Right cardiac atrium (tissue), 5 donors: ENCODE measurements at regions not wholly inside any gene's neighbourhood (a gene's known extent, or its start where the extent isn't known, plus 50 kb on each side); places are given as distances from the start of the nearest gene placed in this dataset.
A peak's percentile ranks its signal among the peaks of the same experiment; 100 is the strongest.

Source experiments
- ATAC-seq, 2 donors: fragments of 200-7000 bp; cut with Tn5 transposase; one replicate each; pipeline versions ENCODE4 v1.8.0 to v1.9.1; 2020; ENCODE audit warnings: moderate library complexity in 2 of 2, mild to moderate bottlenecking in 1 of 2
- DNase-seq, 3 donors: peaks; one replicate each; pipeline ENCODE4 v3.0.0-alpha.2; 2020
- H3K27ac ChIP-seq: one replicate; pipeline ENCODE4 v1.5.1; 2013; ENCODE audit warnings: mild to moderate bottlenecking, low read length, control low read depth, moderate library complexity
- H3K27me3 ChIP-seq: one replicate; pipeline ENCODE4 v1.6.1; 2013; ENCODE audit not compliant: control insufficient read depth, insufficient read depth
- H3K4me1 ChIP-seq: one replicate; pipeline ENCODE4 v1.6.1; 2013; ENCODE audit warnings: low read length; ENCODE audit not compliant: control insufficient read depth, insufficient read depth
- H3K4me3 ChIP-seq: one replicate; pipeline ENCODE4 v1.5.1; 2013; ENCODE audit warnings: low read length, control low read depth
- H3K9me3 ChIP-seq: one replicate; pipeline ENCODE4 v1.6.1; 2013; ENCODE audit warnings: low read length; ENCODE audit not compliant: control insufficient read depth
- WGBS: extraction: QIAGEN DNeasy Blood & Tissue Kit; methylation state at CpG from one replicate; pipeline ENCODE4 v1.1.7; 2013; 5-methylcytosine and 5-hydroxymethylcytosine counted together
- intact Hi-C, 4 donors: fragments of 100-400 bp; cut with DNase I; formaldehyde crosslinking; loops; one replicate each; pipeline versions ENCODE4 v1.11.0 to v1.14.0; 2022 to 2023
- donor health status: healthy with polysubstance abuse.
- donor health status: DM: no; HTN: yes; CAD: no.
- donor health status: DM: no; HTN: no; CAD: no.
- donor health status: DM: no; HTN: yes; CAD: no; lungs with severe emphysema.
- donor health status: DM: yes; HTN: yes; CAD: no.

- H3K4me1 ChIP-seq, result no peaks in the 10 kb centered on the region
- H3K27me3 ChIP-seq, result no peaks in the 10 kb centered on the region
- H3K4me3 ChIP-seq, result no peak overlapping the region
- WGBS, result 72% methylated on average over 3 of the region's 3 CpGs
- no peaks in the 10 kb centered on the region for H3K9me3 ChIP-seq
- ATAC-seq, result no peak
- H3K27ac ChIP-seq, result no peak overlapping the region
- intact Hi-C loops, result no loop called here
- no peak for DNase-seq
Observed at GRCh38 chr5:87872986-87873385, 395.7 kb downstream of the TMEM161B start.

- no peaks in the 10 kb centered on the region for H3K9me3 ChIP-seq
- 86% methylated on average over 1 of the region's 1 CpG for WGBS
- ATAC-seq (no peak), DNase-seq (no peak)
- H3K27ac ChIP-seq, result no peak overlapping the region
- no peaks in the 10 kb centered on the region for H3K27me3 ChIP-seq
- intact Hi-C loops, result no loop called here
- no peak overlapping the region for H3K4me3 ChIP-seq
- H3K4me1 ChIP-seq, result no peaks in the 10 kb centered on the region
Observed at GRCh38 chr5:87868792-87869191, 399.9 kb downstream of the TMEM161B start.

GRCh38 chr5:87867281-87867680 is 401.4 kb downstream of the TMEM161B start:
- no peak overlapping the region for H3K4me3 ChIP-seq
- intact Hi-C loops, result no loop called here
- no peak for DNase-seq
- no peaks in the 10 kb centered on the region for H3K9me3 ChIP-seq
- ATAC-seq, result no peak
- 56% methylated on average over 4 of the region's 4 CpGs for WGBS
- H3K27me3 ChIP-seq, result no peaks in the 10 kb centered on the region
- H3K4me1 ChIP-seq, result no peaks in the 10 kb centered on the region
- H3K27ac ChIP-seq, result no peak overlapping the region

GRCh38 chr5:87853541-87853940 is 415.1 kb downstream of the TMEM161B start:
- no peak for DNase-seq
- H3K4me3 ChIP-seq, result no peak overlapping the region
- no peak overlapping the region for H3K27ac ChIP-seq
- no peak for ATAC-seq
- no peaks in the 10 kb centered on the region for H3K4me1 ChIP-seq
- no peaks in the 10 kb centered on the region for H3K9me3 ChIP-seq
- intact Hi-C loops, result no loop called here
- no peaks in the 10 kb centered on the region for H3K27me3 ChIP-seq
- 55% methylated on average over 2 of the region's 2 CpGs for WGBS

GRCh38 chr5:87851603-87852002 is 417.0 kb downstream of the TMEM161B start:
- no peak for DNase-seq
- H3K4me3 ChIP-seq, result no peak overlapping the region
- H3K9me3 ChIP-seq, result no peaks in the 10 kb centered on the region
- intact Hi-C loops, result no loop called here
- no peaks in the 10 kb centered on the region for H3K4me1 ChIP-seq
- no peaks in the 10 kb centered on the region for H3K27me3 ChIP-seq
- H3K27ac ChIP-seq, result no peak overlapping the region
- no peak for ATAC-seq

GRCh38 chr5:87850843-87851242 is 417.8 kb downstream of the TMEM161B start:
- 84% methylated on average over 3 of the region's 3 CpGs for WGBS
- H3K27me3 ChIP-seq, result no peaks in the 10 kb centered on the region
- intact Hi-C loops, result no loop called here
- no peaks in the 10 kb centered on the region for H3K9me3 ChIP-seq
- H3K27ac ChIP-seq, result no peak overlapping the region
- no peak for ATAC-seq
- H3K4me1 ChIP-seq, result no peaks in the 10 kb centered on the region
- DNase-seq, result no peak
- no peak overlapping the region for H3K4me3 ChIP-seq

- WGBS, result 38% methylated on average over 2 of the region's 2 CpGs
- no peaks in the 10 kb centered on the region for H3K9me3 ChIP-seq
- DNase-seq (no peak), ATAC-seq (no peak)
- H3K27me3 ChIP-seq, result no peaks in the 10 kb centered on the region
- no peak overlapping the region for H3K27ac ChIP-seq
- intact Hi-C loops, result no loop called here
- H3K4me1 ChIP-seq, result no peaks in the 10 kb centered on the region
- no peak overlapping the region for H3K4me3 ChIP-seq
Observed at GRCh38 chr5:87845734-87846133, 422.9 kb downstream of the TMEM161B start.

GRCh38 chr5:87844866-87845265 is 423.8 kb downstream of the TMEM161B start:
- intact Hi-C loops, result no loop called here
- no peak overlapping the region for H3K27ac ChIP-seq
- 73% methylated on average over 4 of the region's 4 CpGs for WGBS

GRCh38 chr5:87844449-87844848 is 424.2 kb downstream of the TMEM161B start:
- Histone ChIP-seq H3K27ac (no peak overlapping the region), H3K4me1 (no peaks in the 10 kb centered on the region), H3K4me3 (no peak overlapping the region), H3K27me3 (no peaks in the 10 kb centered on the region), H3K9me3 (no peaks in the 10 kb centered on the region)
- DNase-seq (no peak), ATAC-seq (no peak)
- intact Hi-C loops, result no loop called here
- 74% methylated on average over 1 of the region's 1 CpG for WGBS

More at GRCh38 chr5:87844866-87845265, 423.8 kb downstream of the TMEM161B start:
- Histone ChIP-seq H3K4me1 (no peaks in the 10 kb centered on the region), H3K9me3 (no peaks in the 10 kb centered on the region), H3K27me3 (no peaks in the 10 kb centered on the region), H3K4me3 (no peak overlapping the region)
- no peak for DNase-seq
- no peak for ATAC-seq

GRCh38 chr5:87836696-87837095 is 424.0 kb upstream of the CCNH start:
- 51% methylated on average over 1 of the region's 1 CpG for WGBS
- H3K9me3 ChIP-seq, result no peaks in the 10 kb centered on the region
- no peak overlapping the region for H3K27ac ChIP-seq
- intact Hi-C loops, result no loop called here
- no peaks in the 10 kb centered on the region for H3K27me3 ChIP-seq
- DNase-seq (no peak), ATAC-seq (no peak)
- H3K4me1 ChIP-seq, result no peaks in the 10 kb centered on the region
- no peak overlapping the region for H3K4me3 ChIP-seq

- intact Hi-C loops, result no loop called here
- ATAC-seq (no peak), DNase-seq (no peak)
- Histone ChIP-seq H3K4me3 (no peak overlapping the region), H3K9me3 (no peaks in the 10 kb centered on the region), H3K4me1 (no peaks in the 10 kb centered on the region), H3K27me3 (no peaks in the 10 kb centered on the region), H3K27ac (no peak overlapping the region)
- 82% methylated on average over 2 of the region's 2 CpGs for WGBS
Observed at GRCh38 chr5:87831499-87831898, 418.8 kb upstream of the CCNH start.

- Histone ChIP-seq H3K4me3 (no peak overlapping the region), H3K4me1 (no peaks in the 10 kb centered on the region), H3K9me3 (no peaks in the 10 kb centered on the region), H3K27me3 (no peaks in the 10 kb centered on the region), H3K27ac (no peak overlapping the region)
- peak; percentile 53 to 77 (median 60) for DNase-seq
- ATAC-seq, result no peak
- WGBS, result 54% methylated on average over 5 of the region's 5 CpGs
- intact Hi-C loops, result no loop called here
Observed at GRCh38 chr5:87829217-87829551, 416.5 kb upstream of the CCNH start.
